ENCODE measurements at regions not wholly inside any gene's neighbourhood (a gene's known extent, or its start where the extent isn't known, plus 50 kb on each side); places are given as distances from the start of the nearest gene placed in this dataset.

DNA sequence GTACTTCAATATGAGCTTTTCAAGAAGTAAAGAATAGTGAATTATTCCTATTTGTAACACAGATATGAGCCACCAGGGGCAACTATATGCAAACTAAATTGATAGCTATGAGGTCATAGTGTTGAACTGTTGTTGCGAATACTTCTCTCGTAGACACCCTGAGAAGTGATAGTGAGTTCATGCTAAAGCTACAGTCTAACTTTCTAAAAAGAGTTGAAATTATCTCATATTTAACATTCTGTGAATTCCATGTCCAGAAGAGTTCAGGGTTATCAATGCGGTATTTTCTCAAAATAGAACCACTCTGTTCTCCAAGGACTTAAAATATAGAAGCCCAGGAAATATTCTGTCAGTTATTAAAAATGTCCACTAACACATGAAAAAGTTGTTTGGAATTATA lies 185.4 kb downstream of the AASDHPPT start:
- ChIA-PET CTCF (no interaction called here), POLR2A (no interaction called here)
- H3K4me3 ChIP-seq (ENCODE audit: low read depth, low read length) = no peak overlapping the region
- no peaks in the 10 kb centered on the region for H3K36me3 ChIP-seq (ENCODE audit: control insufficient read depth, insufficient read depth, low read length)
- Mint-ChIP-seq H3K9me3 (ENCODE audit: unreplicated experiment) (peaks cover 43% of the 10 kb centered on the region), H3K4me3 (ENCODE audit: unreplicated experiment) (no peak overlapping the region), H3K4me1 (ENCODE audit: low read depth, unreplicated experiment) (no peaks in the 10 kb centered on the region), H3K27ac (ENCODE audit: unreplicated experiment) (no peak overlapping the region), H3K36me3 (ENCODE audit: insufficient read depth, unreplicated experiment) (peaks cover 5% of the 10 kb centered on the region), H3K27me3 (ENCODE audit: insufficient read depth, unreplicated experiment) (no peaks in the 10 kb centered on the region)
- DNase-seq = no peak
- H3K27me3 ChIP-seq (replicated peaks; ENCODE audit: control insufficient read depth, insufficient read depth, low read length) = no peaks in the 10 kb centered on the region
- TF ChIP-seq, protein P1, sequence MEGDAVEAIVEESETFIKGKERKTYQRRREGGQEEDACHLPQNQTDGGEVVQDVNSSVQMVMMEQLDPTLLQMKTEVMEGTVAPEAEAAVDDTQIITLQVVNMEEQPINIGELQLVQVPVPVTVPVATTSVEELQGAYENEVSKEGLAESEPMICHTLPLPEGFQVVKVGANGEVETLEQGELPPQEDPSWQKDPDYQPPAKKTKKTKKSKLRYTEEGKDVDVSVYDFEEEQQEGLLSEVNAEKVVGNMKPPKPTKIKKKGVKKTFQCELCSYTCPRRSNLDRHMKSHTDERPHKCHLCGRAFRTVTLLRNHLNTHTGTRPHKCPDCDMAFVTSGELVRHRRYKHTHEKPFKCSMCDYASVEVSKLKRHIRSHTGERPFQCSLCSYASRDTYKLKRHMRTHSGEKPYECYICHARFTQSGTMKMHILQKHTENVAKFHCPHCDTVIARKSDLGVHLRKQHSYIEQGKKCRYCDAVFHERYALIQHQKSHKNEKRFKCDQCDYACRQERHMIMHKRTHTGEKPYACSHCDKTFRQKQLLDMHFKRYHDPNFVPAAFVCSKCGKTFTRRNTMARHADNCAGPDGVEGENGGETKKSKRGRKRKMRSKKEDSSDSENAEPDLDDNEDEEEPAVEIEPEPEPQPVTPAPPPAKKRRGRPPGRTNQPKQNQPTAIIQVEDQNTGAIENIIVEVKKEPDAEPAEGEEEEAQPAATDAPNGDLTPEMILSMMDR (IDR thresholded peaks at IDR 0.05; ENCODE audit: insufficient read depth in 1 of 2, low read depth in 1 of 2, low read length in 1 of 2, severe bottlenecking in 1 of 2, unreplicated experiment in 1 of 2) = no peak
- BruUV-seq (replicated peaks) = no TSS peak
- intact Hi-C loops (cut with micrococcal nuclease; ENCODE audit: unreplicated experiment) = no loop called here
- H3K9me3 ChIP-seq = peaks cover 9% of the 10 kb centered on the region; the same call in 1 of the 2 replicates
- no peaks in the 10 kb centered on the region for H3K4me1 ChIP-seq

GRCh38 chr11:106263527-106263926 lies 186.1 kb downstream of the AASDHPPT start:
- CTCF ChIA-PET = no interaction called here
- POLR2A ChIA-PET = no interaction called here
- intact Hi-C loops (cut with micrococcal nuclease; ENCODE audit: unreplicated experiment) = no loop called here
- Mint-ChIP-seq H3K4me1 (ENCODE audit: low read depth, unreplicated experiment) (no peaks in the 10 kb centered on the region), H3K27me3 (ENCODE audit: insufficient read depth, unreplicated experiment) (no peaks in the 10 kb centered on the region), H3K27ac (ENCODE audit: unreplicated experiment) (no peak overlapping the region), H3K36me3 (ENCODE audit: insufficient read depth, unreplicated experiment) (peaks cover 5% of the 10 kb centered on the region), H3K4me3 (ENCODE audit: unreplicated experiment) (no peak overlapping the region), H3K9me3 (ENCODE audit: unreplicated experiment) (peaks cover 49% of the 10 kb centered on the region)
- TF ChIP-seq, protein P1 (IDR thresholded peaks at IDR 0.05; ENCODE audit: insufficient read depth in 1 of 2, low read depth in 1 of 2, low read length in 1 of 2, severe bottlenecking in 1 of 2, unreplicated experiment in 1 of 2) = no peak
- Histone ChIP-seq H3K4me1 (no peaks in the 10 kb centered on the region), H3K27me3 (replicated peaks; ENCODE audit: control insufficient read depth, insufficient read depth, low read length) (no peaks in the 10 kb centered on the region), H3K9me3 (peaks cover 9% of the 10 kb centered on the region; the same call in 1 of the 2 replicates), H3K36me3 (ENCODE audit: control insufficient read depth, insufficient read depth, low read length) (no peaks in the 10 kb centered on the region), H3K4me3 (ENCODE audit: low read depth, low read length) (no peak overlapping the region)
- no peak for DNase-seq
- BruUV-seq (replicated peaks) = no TSS peak

DNA sequence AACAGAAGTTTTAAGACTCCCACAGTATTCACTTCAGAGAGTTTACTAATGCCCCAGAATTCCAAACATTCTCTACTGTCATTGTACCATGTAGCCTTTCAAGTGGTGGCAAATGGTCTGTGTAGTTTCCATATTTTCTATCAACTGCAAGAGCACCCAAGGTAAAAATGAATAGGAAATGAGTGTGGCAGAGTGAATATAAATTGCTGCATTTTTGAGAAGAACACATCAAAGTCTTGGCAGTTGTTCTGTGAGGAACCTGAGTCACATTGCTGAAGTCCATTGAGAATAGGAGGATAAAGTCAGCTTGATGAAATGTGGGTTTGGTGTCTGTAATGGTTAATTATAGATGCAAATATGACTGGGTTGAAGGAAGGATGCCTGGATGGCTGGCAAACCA lies 193.6 kb downstream of the AASDHPPT start:
- H3K9me3 ChIP-seq = peaks cover 9% of the 10 kb centered on the region; the same call in 1 of the 2 replicates
- no peaks in the 10 kb centered on the region for H3K27me3 Mint-ChIP-seq (ENCODE audit: insufficient read depth, unreplicated experiment)
- no peak overlapping the region for H3K27ac Mint-ChIP-seq (ENCODE audit: unreplicated experiment)

More for the DNA sequence above, 193.6 kb downstream of the AASDHPPT start:
- ChIA-PET POLR2A (no interaction called here), CTCF (no interaction called here)
- BruUV-seq (replicated peaks) = no TSS peak
- Histone ChIP-seq H3K4me1 (no peaks in the 10 kb centered on the region), H3K4me3 (ENCODE audit: low read depth, low read length) (no peak overlapping the region), H3K27me3 (replicated peaks; ENCODE audit: control insufficient read depth, insufficient read depth, low read length) (no peaks in the 10 kb centered on the region), H3K36me3 (ENCODE audit: control insufficient read depth, insufficient read depth, low read length) (no peaks in the 10 kb centered on the region)
- TF ChIP-seq, protein P1 (IDR thresholded peaks at IDR 0.05; ENCODE audit: insufficient read depth in 1 of 2, low read depth in 1 of 2, low read length in 1 of 2, severe bottlenecking in 1 of 2, unreplicated experiment in 1 of 2) = no peak
- H3K36me3 Mint-ChIP-seq (ENCODE audit: insufficient read depth, unreplicated experiment) = no peaks in the 10 kb centered on the region
- intact Hi-C loops (cut with micrococcal nuclease; ENCODE audit: unreplicated experiment) = loop anchor here (10.0 kb wide), 1 partner anchor 314 kb away; no protein-coding TSS in a partner anchor
- peaks cover 45% of the 10 kb centered on the region for H3K9me3 Mint-ChIP-seq (ENCODE audit: unreplicated experiment)
- no peaks in the 10 kb centered on the region for H3K4me1 Mint-ChIP-seq (ENCODE audit: low read depth, unreplicated experiment)
- H3K4me3 Mint-ChIP-seq (ENCODE audit: unreplicated experiment) = no peak overlapping the region
- DNase-seq = no peak

Measured in Caco-2 (cell line).